Neural progenitor cell (in vitro differentiated cells): ENCODE measurements at regions not wholly inside any gene's neighbourhood (a gene's known extent, or its start where the extent isn't known, plus 50 kb on each side); places are given as distances from the start of the nearest gene placed in this dataset.

Experiments
- DNase-seq: peaks from one replicate; pipeline ENCODE4 v3.0.0-alpha.2; 2016; ENCODE audit warnings: low spot score
- H2AFZ ChIP-seq: fragments of 200-600 bp; sonication (generic); replicated peaks from 2 replicates; pipeline ENCODE4 v1.6.1; 2016; ENCODE audit warnings: antibody characterized with exemption
- H3F3A ChIP-seq: fragments of 200-600 bp; sonication (generic); 2 replicates; pipeline ENCODE4 v1.6.1; 2016; ENCODE audit warnings: antibody characterized with exemption, low read depth
- H3K27ac ChIP-seq: fragments of 200-600 bp; sonication (generic); 2 replicates; pipeline ENCODE4 v1.5.1; 2016; ENCODE audit warnings: mild to moderate bottlenecking
- H3K27me3 ChIP-seq: fragments of 200-600 bp; sonication (generic); 2 replicates; pipeline ENCODE4 v1.6.1; 2016; ENCODE audit warnings: mild to moderate bottlenecking, moderate library complexity
- H3K36me3 ChIP-seq: fragments of 200-600 bp; sonication (generic); 2 replicates; pipeline ENCODE4 v1.5.1; 2016
- H3K4me1 ChIP-seq: fragments of 200-600 bp; sonication (generic); 2 replicates; pipeline ENCODE4 v1.6.1; 2016; ENCODE audit warnings: mixed run types
- H3K4me2 ChIP-seq: fragments of 200-600 bp; sonication (generic); 2 replicates; pipeline ENCODE4 v1.6.1; 2016
- H3K4me3 ChIP-seq: fragments of 200-600 bp; sonication (generic); 2 replicates; pipeline ENCODE4 v1.5.1; 2016
- H3K79me2 ChIP-seq: fragments of 200-600 bp; sonication (generic); 2 replicates; pipeline ENCODE4 v1.6.1; 2016; ENCODE audit warnings: low read depth
- H3K9ac ChIP-seq: fragments of 200-600 bp; sonication (generic); 2 replicates; pipeline ENCODE4 v1.6.1; 2016
- H3K9me3 ChIP-seq: fragments of 200-600 bp; sonication (generic); 2 replicates; pipeline ENCODE4 v1.5.1; 2016; ENCODE audit warnings: low read depth
- H4K20me1 ChIP-seq: fragments of 200-600 bp; sonication (generic); 2 replicates; pipeline ENCODE4 v1.6.1; 2016; ENCODE audit warnings: low read depth
- H3K27ac Mint-ChIP-seq: 3 replicates; pipeline ENCODE4 v1.8.0; 2021; ENCODE audit warnings: mixed read lengths
- H3K27me3 Mint-ChIP-seq: 2 replicates; pipeline ENCODE4 v1.8.0; 2022; ENCODE audit warnings: low read depth, mild to moderate bottlenecking, inconsistent platforms, moderate library complexity, mixed read lengths; ENCODE audit not compliant: insufficient read depth
- H3K36me3 Mint-ChIP-seq: 3 replicates; pipeline ENCODE4 v1.8.0; 2021; ENCODE audit warnings: mixed read lengths
- H3K4me1 Mint-ChIP-seq: 3 replicates; pipeline ENCODE4 v1.8.0; 2021; ENCODE audit warnings: mixed read lengths
- H3K4me3 Mint-ChIP-seq: 3 replicates; pipeline ENCODE4 v1.8.0; 2021; ENCODE audit warnings: mild to moderate bottlenecking, moderate library complexity, mixed read lengths
- H3K9me3 Mint-ChIP-seq: 3 replicates; pipeline ENCODE4 v1.8.0; 2020; ENCODE audit warnings: mixed read lengths
- EZH2 ChIP-seq: fragments of 200-600 bp; sonication (generic); IDR thresholded peaks from 2 replicates; pipeline ENCODE4 v1.6.1; 2017; ENCODE audit warnings: antibody characterized with exemption, mild to moderate bottlenecking, moderate library complexity
- EZH2phosphoT487 ChIP-seq: fragments of 200-600 bp; sonication (generic); IDR thresholded peaks from 2 replicates; pipeline ENCODE4 v1.6.1; 2017; ENCODE audit warnings: antibody characterized with exemption
- TF ChIP-seq, protein P1 (sequence below): fragments of 200-600 bp; sonication (generic); IDR thresholded peaks from 2 replicates; pipeline ENCODE4 v1.5.1; 2017; ENCODE audit warnings: antibody characterized with exemption, mild to moderate bottlenecking

DNA sequence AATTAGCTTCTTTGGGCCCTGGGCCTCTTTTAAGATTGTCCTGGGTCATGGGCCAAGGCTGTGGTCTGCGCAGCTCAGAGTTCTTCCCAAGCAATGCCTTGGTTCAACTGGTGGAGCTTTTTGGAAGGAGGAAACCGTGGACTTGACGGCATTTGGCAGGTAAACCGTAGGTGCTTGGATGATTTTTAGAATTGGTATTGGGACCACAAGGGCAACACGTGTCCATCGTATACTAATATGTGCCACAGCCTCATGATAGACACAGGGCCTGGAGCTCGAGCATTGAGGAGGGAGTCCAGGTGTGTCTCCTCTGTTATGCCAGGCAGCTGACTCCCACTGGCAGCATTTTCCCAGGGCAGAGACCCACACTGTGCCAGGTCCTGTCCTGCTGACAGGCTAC lies 120.9 kb upstream of the PITX1 start:
- no peak overlapping the region for H3K27ac Mint-ChIP-seq

DNA sequence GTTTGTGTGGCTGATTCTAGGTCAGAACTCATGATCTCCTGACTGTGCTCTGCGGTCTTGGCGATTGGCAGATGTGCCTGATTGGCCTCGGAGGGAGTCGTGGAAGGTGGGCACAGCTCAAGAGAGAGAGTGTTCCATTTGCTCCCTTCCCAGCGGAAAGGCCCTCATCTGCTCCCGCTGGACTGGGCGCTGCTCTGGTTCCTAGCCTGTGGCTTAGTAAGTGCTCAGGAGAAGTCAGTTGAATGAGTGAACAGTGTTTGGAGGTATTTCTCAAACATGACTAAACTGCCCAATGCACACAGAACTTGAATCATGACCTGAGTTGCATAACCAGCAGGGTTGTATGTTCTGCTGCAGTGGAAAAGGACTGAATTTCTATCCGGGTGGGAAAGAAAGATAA lies 120.2 kb upstream of the PITX1 start:
- H3K27ac ChIP-seq, result no peak overlapping the region
- H3K27me3 ChIP-seq, result peaks cover 19% of the 10 kb centered on the region
- DNase-seq, result no peak
- H3K27ac Mint-ChIP-seq, result no peak overlapping the region
- H4K20me1 ChIP-seq, result peaks cover 3% of the 10 kb centered on the region
- H3F3A ChIP-seq, result peaks cover 14% of the 10 kb centered on the region
- no peak overlapping the region for H3K9ac ChIP-seq
- H2AFZ ChIP-seq, result no peak overlapping the region
- no peak overlapping the region for H3K4me3 ChIP-seq
- no peaks in the 10 kb centered on the region for H3K79me2 ChIP-seq
- no peaks in the 10 kb centered on the region for H3K36me3 Mint-ChIP-seq
- H3K27me3 Mint-ChIP-seq, result peaks cover 21% of the 10 kb centered on the region
- H3K4me1 Mint-ChIP-seq, result no peaks in the 10 kb centered on the region
- TF ChIP-seq EZH2 (no peak), EZH2phosphoT487 (no peak)
- TF ChIP-seq, protein P1, sequence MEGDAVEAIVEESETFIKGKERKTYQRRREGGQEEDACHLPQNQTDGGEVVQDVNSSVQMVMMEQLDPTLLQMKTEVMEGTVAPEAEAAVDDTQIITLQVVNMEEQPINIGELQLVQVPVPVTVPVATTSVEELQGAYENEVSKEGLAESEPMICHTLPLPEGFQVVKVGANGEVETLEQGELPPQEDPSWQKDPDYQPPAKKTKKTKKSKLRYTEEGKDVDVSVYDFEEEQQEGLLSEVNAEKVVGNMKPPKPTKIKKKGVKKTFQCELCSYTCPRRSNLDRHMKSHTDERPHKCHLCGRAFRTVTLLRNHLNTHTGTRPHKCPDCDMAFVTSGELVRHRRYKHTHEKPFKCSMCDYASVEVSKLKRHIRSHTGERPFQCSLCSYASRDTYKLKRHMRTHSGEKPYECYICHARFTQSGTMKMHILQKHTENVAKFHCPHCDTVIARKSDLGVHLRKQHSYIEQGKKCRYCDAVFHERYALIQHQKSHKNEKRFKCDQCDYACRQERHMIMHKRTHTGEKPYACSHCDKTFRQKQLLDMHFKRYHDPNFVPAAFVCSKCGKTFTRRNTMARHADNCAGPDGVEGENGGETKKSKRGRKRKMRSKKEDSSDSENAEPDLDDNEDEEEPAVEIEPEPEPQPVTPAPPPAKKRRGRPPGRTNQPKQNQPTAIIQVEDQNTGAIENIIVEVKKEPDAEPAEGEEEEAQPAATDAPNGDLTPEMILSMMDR, result no peak
- peaks cover 17% of the 10 kb centered on the region for H3K9me3 Mint-ChIP-seq
- no peak overlapping the region for H3K4me2 ChIP-seq
- no peak overlapping the region for H3K4me3 Mint-ChIP-seq
- H3K4me1 ChIP-seq, result peaks cover 22% of the 10 kb centered on the region
- H3K9me3 ChIP-seq, result no peaks in the 10 kb centered on the region
- no peaks in the 10 kb centered on the region for H3K36me3 ChIP-seq

More for the DNA sequence above, 120.9 kb upstream of the PITX1 start:
- Mint-ChIP-seq H3K9me3 (peaks cover 23% of the 10 kb centered on the region), H3K4me3 (no peak overlapping the region), H3K36me3 (no peaks in the 10 kb centered on the region), H3K27me3 (peaks cover 19% of the 10 kb centered on the region), H3K4me1 (no peaks in the 10 kb centered on the region)
- no peak overlapping the region for H3K9ac ChIP-seq
- no peaks in the 10 kb centered on the region for H3K79me2 ChIP-seq
- no peak overlapping the region for H3K4me3 ChIP-seq
- no peaks in the 10 kb centered on the region for H3K9me3 ChIP-seq
- H3K27ac ChIP-seq, result no peak overlapping the region
- no peak for DNase-seq
- H3F3A ChIP-seq, result peaks cover 14% of the 10 kb centered on the region
- TF ChIP-seq EZH2, result no peak
- TF ChIP-seq EZH2phosphoT487, result no peak
- TF ChIP-seq, protein P1, result no peak
- peaks cover 3% of the 10 kb centered on the region for H4K20me1 ChIP-seq
- no peaks in the 10 kb centered on the region for H3K36me3 ChIP-seq
- no peak overlapping the region for H2AFZ ChIP-seq
- peaks cover 15% of the 10 kb centered on the region for H3K4me1 ChIP-seq
- H3K4me2 ChIP-seq, result no peak overlapping the region
- peaks cover 27% of the 10 kb centered on the region for H3K27me3 ChIP-seq

DNA sequence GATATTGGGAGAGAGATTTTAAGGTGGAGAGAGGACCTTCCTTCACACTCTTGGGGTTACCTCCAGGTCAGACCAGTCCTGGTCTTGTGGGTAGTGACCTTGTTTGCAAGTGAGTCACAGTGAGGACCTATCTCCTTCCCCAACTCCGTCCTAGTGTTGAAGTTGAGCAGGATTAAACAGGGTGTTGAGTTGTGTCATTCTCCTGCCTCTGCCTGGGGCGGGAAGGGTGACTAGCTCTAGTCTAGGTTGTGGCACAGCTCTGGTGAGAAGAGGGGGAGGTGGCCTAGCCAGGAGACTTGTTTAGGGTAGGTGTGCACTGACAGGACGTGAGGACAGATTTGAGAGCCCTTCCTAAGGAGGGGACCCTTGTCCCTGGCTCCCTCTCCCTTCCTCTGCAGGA lies 119.6 kb upstream of the PITX1 start:
- H3K4me3 ChIP-seq, result no peak overlapping the region
- H3K9ac ChIP-seq, result no peak overlapping the region
- peaks cover 12% of the 10 kb centered on the region for H3K9me3 Mint-ChIP-seq
- TF ChIP-seq, protein P1, result no peak
- H3K27me3 ChIP-seq, result peaks cover 14% of the 10 kb centered on the region
- H3K36me3 Mint-ChIP-seq, result no peaks in the 10 kb centered on the region
- no peaks in the 10 kb centered on the region for H3K9me3 ChIP-seq
- no peaks in the 10 kb centered on the region for H3K4me1 Mint-ChIP-seq
- no peak overlapping the region for H3K27ac Mint-ChIP-seq
- H4K20me1 ChIP-seq, result peaks cover 3% of the 10 kb centered on the region
- H3K4me2 ChIP-seq, result no peak overlapping the region
- no peak overlapping the region for H2AFZ ChIP-seq
- H3F3A ChIP-seq, result peaks cover 14% of the 10 kb centered on the region
- peaks cover 24% of the 10 kb centered on the region for H3K27me3 Mint-ChIP-seq
- peaks cover 25% of the 10 kb centered on the region for H3K4me1 ChIP-seq
- no peak for DNase-seq
- no peak overlapping the region for H3K27ac ChIP-seq
- no peaks in the 10 kb centered on the region for H3K79me2 ChIP-seq
- no peak overlapping the region for H3K4me3 Mint-ChIP-seq
- H3K36me3 ChIP-seq, result no peaks in the 10 kb centered on the region
